ENCODE measurements at regions not wholly inside any gene's neighbourhood (a gene's known extent, or its start where the extent isn't known, plus 50 kb on each side); places are given as distances from the start of the nearest gene placed in this dataset.

DNA sequence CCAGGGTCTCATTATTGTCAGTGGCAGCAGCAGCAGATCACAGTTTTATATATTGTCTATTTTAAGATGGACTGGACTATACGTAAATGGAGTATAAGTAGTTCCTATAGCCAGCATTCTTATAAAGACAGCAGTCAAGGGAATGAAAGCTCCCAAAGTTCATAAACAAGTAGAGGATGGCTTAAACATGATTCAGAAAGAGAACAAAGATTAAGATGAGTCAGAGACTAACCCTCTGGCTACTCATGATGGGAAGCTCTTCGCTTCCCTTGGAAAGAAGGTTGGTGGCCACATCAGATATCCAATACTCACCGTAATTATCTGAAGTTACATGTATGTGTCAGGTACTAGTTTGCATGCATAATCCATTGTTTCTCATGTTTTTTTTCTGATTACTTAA, 277.0 kb downstream of the INHBA start:
- intact Hi-C loops (cut with DNase I): no loop called here
- Histone ChIP-seq H3K36me3 (no peaks in the 10 kb centered on the region), H3K27ac (replicated peaks in 1 of 4) (no peak overlapping the region), H3K9me3 (no peaks in the 10 kb centered on the region), H3K27me3 (no peaks in the 10 kb centered on the region), H3K4me1 (peaks cover 0 to 14% (median 5%) of the 10 kb centered on the region in 4 donors), H3K4me3 (no peak overlapping the region)
- DNase-seq (ENCODE audit: extremely low spot score): no peak
- 90% methylated on average over 3 of the region's 3 CpGs for WGBS
- TF ChIP-seq, protein P1, sequence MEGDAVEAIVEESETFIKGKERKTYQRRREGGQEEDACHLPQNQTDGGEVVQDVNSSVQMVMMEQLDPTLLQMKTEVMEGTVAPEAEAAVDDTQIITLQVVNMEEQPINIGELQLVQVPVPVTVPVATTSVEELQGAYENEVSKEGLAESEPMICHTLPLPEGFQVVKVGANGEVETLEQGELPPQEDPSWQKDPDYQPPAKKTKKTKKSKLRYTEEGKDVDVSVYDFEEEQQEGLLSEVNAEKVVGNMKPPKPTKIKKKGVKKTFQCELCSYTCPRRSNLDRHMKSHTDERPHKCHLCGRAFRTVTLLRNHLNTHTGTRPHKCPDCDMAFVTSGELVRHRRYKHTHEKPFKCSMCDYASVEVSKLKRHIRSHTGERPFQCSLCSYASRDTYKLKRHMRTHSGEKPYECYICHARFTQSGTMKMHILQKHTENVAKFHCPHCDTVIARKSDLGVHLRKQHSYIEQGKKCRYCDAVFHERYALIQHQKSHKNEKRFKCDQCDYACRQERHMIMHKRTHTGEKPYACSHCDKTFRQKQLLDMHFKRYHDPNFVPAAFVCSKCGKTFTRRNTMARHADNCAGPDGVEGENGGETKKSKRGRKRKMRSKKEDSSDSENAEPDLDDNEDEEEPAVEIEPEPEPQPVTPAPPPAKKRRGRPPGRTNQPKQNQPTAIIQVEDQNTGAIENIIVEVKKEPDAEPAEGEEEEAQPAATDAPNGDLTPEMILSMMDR (IDR thresholded peaks at IDR 0.05): no peak
- no peak for TF ChIP-seq EP300 (IDR thresholded peaks at IDR 0.05)

DNA sequence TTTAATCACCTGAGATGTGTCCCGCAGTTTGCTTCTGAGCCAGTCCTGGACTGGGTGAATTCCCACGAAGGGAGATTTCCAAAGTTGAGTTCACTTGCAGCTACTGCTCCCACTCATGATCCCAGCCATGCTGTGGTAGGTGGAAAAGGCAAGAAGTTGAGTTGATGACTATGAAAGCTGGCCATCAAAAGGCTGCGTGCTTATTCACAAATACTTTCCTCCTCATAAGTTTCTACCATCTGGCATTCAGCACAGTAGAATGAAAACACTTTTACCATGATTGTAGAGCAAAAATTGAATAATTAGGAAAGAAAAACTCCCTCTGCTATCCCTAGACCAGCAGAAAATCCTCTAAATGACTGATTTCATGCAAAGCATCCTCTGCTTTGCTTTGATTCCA, 281.8 kb downstream of the INHBA start:
- no peaks in the 10 kb centered on the region for H3K27me3 ChIP-seq
- H3K36me3 ChIP-seq: no peaks in the 10 kb centered on the region
- intact Hi-C loops (cut with DNase I): no loop called here
- no peaks in the 10 kb centered on the region for H3K4me1 ChIP-seq
- H3K9me3 ChIP-seq: no peaks in the 10 kb centered on the region
- TF ChIP-seq EP300 (IDR thresholded peaks at IDR 0.05) (no peak), POLR2AphosphoS5 (IDR thresholded peaks at IDR 0.05) (no peak), POLR2A (IDR thresholded peaks at IDR 0.05; ENCODE audit: low read depth) (no peak)
- TF ChIP-seq, protein P1 (IDR thresholded peaks at IDR 0.05): no peak
- no peak for DNase-seq (ENCODE audit: extremely low spot score)
- no peak overlapping the region for H3K4me3 ChIP-seq
- no peak overlapping the region for H3K27ac ChIP-seq (replicated peaks in 1 of 4)
- WGBS: 83% methylated on average over 3 of the region's 3 CpGs

DNA sequence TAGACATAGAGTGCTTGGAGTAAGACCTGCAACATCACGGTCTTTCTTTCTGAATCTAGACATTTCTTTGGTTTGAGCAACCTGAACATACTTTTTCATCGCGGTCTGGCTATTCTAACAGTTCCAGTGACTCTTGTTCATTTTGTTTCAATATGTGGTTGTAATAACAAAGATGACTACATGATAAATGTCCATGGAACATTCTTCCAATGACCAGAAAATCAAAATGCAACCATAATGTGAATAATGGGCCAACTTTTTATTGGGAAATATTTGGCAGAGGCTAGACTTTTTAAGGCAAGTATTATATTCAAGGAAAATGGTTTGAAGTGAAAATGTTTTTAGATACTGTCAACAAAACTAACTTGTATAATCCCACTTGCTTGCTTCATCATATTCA, 282.5 kb downstream of the INHBA start:
- Histone ChIP-seq H3K4me3 (no peak overlapping the region), H3K27me3 (no peaks in the 10 kb centered on the region), H3K36me3 (no peaks in the 10 kb centered on the region), H3K4me1 (no peaks in the 10 kb centered on the region), H3K9me3 (no peaks in the 10 kb centered on the region), H3K27ac (replicated peaks in 1 of 4) (no peak overlapping the region)
- no peak for DNase-seq (ENCODE audit: extremely low spot score)
- TF ChIP-seq, protein P1 (IDR thresholded peaks at IDR 0.05): no peak
- TF ChIP-seq EP300 (IDR thresholded peaks at IDR 0.05) (no peak), POLR2A (IDR thresholded peaks at IDR 0.05; ENCODE audit: low read depth) (no peak), POLR2AphosphoS5 (IDR thresholded peaks at IDR 0.05) (no peak)
- intact Hi-C loops (cut with DNase I): no loop called here
- WGBS: 85% methylated on average over 3 of the region's 3 CpGs

DNA sequence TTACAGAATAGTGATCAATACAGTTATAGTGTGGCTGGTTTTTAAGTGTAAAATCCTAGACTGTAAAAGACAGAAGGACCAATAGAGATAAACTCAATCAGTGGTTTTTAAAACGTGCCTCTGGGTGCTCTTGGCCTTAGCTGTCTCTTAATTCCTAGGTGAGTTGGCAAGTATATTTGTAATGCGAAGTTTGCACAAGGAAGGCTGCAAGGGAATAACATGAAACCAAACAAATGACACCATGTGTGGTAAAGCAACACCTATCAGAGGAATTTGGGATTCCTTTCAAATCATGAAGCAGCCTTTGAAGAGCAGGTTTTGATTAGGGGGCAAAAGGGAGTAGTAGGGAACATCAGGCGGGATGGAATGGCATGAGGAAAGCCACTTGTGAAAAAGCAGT, 284.6 kb downstream of the INHBA start:
- TF ChIP-seq, protein P1 (IDR thresholded peaks at IDR 0.05): no peak
- TF ChIP-seq POLR2AphosphoS5 (IDR thresholded peaks at IDR 0.05) (no peak), POLR2A (IDR thresholded peaks at IDR 0.05; ENCODE audit: low read depth) (no peak), EP300 (IDR thresholded peaks at IDR 0.05) (no peak)
- Histone ChIP-seq H3K9me3 (peaks cover 0 to 3% (median 0%) of the 10 kb centered on the region in 4 donors), H3K4me1 (no peaks in the 10 kb centered on the region), H3K27ac (replicated peaks in 1 of 4) (no peak overlapping the region), H3K27me3 (no peaks in the 10 kb centered on the region), H3K36me3 (no peaks in the 10 kb centered on the region), H3K4me3 (no peak overlapping the region)
- no peak for DNase-seq (ENCODE audit: extremely low spot score)
- 88% methylated on average over 3 of the region's 3 CpGs for WGBS
- intact Hi-C loops (cut with DNase I): no loop called here

DNA sequence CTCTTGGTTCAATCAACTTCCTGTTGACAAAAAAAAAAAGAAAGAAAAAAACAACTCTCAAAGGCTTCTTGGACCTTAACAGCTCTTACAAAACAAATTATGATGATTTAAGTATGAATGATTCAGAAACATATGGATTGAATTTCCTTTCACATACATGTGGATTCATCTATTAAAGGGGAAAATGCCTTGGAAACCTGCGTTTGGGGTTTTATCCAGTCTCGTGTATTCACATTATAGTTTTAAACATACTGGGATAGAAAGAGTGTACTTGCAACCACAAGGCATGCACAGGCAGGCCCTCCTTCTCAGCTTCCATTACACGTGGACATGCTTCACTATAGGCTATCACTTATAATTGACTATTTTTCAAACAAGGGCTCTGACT, 286.7 kb downstream of the INHBA start:
- DNase-seq (ENCODE audit: extremely low spot score): no peak
- H3K4me1 ChIP-seq: no peaks in the 10 kb centered on the region
- no peaks in the 10 kb centered on the region for H3K36me3 ChIP-seq
- no peak overlapping the region for H3K27ac ChIP-seq (replicated peaks in 1 of 4)
- TF ChIP-seq EP300 (IDR thresholded peaks at IDR 0.05) (no peak), POLR2AphosphoS5 (IDR thresholded peaks at IDR 0.05) (no peak), POLR2A (IDR thresholded peaks at IDR 0.05; ENCODE audit: low read depth) (no peak)
- TF ChIP-seq, protein P1 (IDR thresholded peaks at IDR 0.05): no peak
- 88% methylated on average over 3 of the region's 3 CpGs for WGBS
- H3K9me3 ChIP-seq: peaks cover 0 to 3% (median 0%) of the 10 kb centered on the region in 4 donors
- no peaks in the 10 kb centered on the region for H3K27me3 ChIP-seq
- intact Hi-C loops (cut with DNase I): no loop called here
- H3K4me3 ChIP-seq: no peak overlapping the region
